ENCODE measurements at regions not wholly inside any gene's neighbourhood (a gene's known extent, or its start where the extent isn't known, plus 50 kb on each side); places are given as distances from the start of the nearest gene placed in this dataset.

DNA sequence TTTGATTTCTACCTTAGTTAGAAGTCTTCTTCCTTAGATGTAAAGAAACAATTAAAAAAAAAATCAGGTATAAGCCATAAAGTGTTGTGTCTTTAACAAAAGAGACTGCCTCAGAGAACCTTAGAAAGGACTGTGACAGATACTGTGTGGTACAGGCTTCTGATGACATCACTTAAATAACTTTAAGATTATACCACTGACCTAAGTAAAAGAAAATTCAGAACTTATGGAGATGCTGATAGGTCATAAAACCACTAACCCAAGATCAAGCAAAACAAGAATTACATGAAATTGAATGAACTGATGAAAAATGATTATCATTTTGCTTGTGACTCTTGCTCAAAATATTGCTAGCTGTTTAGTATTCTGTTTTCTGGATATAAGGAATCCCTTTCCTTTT, 220.8 kb downstream of the NRIP1 start:
- Histone ChIP-seq H3K79me2 (ENCODE audit: insufficient read depth, low read length) (no peaks in the 10 kb centered on the region), H3K9me2 (replicated peaks; ENCODE audit: low read depth, low read length) (no peaks in the 10 kb centered on the region), H3K9ac (ENCODE audit: low read depth, low read length, poor library complexity, severe bottlenecking) (no peak overlapping the region), H3K4me2 (ENCODE audit: low read depth, low read length, poor library complexity, severe bottlenecking) (no peak overlapping the region), H2AFZ (ENCODE audit: low read length) (no peak overlapping the region), H3K27me3 (ENCODE audit: insufficient read depth, low read length, poor library complexity, severe bottlenecking) (no peaks in the 10 kb centered on the region), H3F3A (ENCODE audit: low read depth) (no peaks in the 10 kb centered on the region), H4K20me1 (ENCODE audit: insufficient read depth, low read length, poor library complexity, severe bottlenecking) (no peaks in the 10 kb centered on the region), H3K36me3 (ENCODE audit: insufficient read depth, low read length) (no peaks in the 10 kb centered on the region), H3K4me1 (ENCODE audit: insufficient read depth, low read length, poor library complexity, severe bottlenecking) (peaks cover 3% of the 10 kb centered on the region), H3K9me3 (ENCODE audit: insufficient read depth, low read depth, low read length) (peaks cover 15% of the 10 kb centered on the region; the same call in 1 of the 2 replicates), H3K4me3 (ENCODE audit: low read length, poor library complexity, severe bottlenecking) (no peak overlapping the region)
- TF ChIP-seq, protein P1, sequence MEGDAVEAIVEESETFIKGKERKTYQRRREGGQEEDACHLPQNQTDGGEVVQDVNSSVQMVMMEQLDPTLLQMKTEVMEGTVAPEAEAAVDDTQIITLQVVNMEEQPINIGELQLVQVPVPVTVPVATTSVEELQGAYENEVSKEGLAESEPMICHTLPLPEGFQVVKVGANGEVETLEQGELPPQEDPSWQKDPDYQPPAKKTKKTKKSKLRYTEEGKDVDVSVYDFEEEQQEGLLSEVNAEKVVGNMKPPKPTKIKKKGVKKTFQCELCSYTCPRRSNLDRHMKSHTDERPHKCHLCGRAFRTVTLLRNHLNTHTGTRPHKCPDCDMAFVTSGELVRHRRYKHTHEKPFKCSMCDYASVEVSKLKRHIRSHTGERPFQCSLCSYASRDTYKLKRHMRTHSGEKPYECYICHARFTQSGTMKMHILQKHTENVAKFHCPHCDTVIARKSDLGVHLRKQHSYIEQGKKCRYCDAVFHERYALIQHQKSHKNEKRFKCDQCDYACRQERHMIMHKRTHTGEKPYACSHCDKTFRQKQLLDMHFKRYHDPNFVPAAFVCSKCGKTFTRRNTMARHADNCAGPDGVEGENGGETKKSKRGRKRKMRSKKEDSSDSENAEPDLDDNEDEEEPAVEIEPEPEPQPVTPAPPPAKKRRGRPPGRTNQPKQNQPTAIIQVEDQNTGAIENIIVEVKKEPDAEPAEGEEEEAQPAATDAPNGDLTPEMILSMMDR (conservative IDR thresholded peaks at IDR 0.05; ENCODE audit: low read length) = no peak
- no peak for TF ChIP-seq EZH2phosphoT487 (IDR thresholded peaks at IDR 0.05; ENCODE audit: borderline replicate concordance)

DNA sequence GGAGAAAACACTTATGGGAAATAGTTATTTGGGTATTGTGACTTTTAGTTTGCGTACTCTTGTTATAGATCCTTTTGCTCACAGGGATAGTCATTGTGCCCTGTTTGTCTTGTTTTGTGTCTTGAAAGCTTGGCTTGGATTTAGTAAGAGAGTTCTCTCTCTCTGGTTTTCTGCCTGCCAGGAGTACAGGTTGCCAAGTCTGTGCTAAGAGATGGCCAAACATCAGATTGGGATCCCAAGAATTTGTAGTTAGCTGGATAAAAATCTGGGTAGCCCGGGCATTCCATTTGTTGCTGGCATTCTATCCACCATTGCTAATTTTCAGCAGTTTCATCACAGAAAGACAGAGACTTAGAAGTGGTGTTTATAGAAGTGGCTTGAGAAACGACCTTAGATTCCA, 222.2 kb downstream of the NRIP1 start:
- no peak for TF ChIP-seq EZH2phosphoT487 (IDR thresholded peaks at IDR 0.05; ENCODE audit: borderline replicate concordance)
- TF ChIP-seq, protein P1 (conservative IDR thresholded peaks at IDR 0.05; ENCODE audit: low read length) = no peak
- H3K79me2 ChIP-seq (ENCODE audit: insufficient read depth, low read length) = no peaks in the 10 kb centered on the region
- no peak overlapping the region for H3K4me3 ChIP-seq (ENCODE audit: low read length, poor library complexity, severe bottlenecking)

DNA sequence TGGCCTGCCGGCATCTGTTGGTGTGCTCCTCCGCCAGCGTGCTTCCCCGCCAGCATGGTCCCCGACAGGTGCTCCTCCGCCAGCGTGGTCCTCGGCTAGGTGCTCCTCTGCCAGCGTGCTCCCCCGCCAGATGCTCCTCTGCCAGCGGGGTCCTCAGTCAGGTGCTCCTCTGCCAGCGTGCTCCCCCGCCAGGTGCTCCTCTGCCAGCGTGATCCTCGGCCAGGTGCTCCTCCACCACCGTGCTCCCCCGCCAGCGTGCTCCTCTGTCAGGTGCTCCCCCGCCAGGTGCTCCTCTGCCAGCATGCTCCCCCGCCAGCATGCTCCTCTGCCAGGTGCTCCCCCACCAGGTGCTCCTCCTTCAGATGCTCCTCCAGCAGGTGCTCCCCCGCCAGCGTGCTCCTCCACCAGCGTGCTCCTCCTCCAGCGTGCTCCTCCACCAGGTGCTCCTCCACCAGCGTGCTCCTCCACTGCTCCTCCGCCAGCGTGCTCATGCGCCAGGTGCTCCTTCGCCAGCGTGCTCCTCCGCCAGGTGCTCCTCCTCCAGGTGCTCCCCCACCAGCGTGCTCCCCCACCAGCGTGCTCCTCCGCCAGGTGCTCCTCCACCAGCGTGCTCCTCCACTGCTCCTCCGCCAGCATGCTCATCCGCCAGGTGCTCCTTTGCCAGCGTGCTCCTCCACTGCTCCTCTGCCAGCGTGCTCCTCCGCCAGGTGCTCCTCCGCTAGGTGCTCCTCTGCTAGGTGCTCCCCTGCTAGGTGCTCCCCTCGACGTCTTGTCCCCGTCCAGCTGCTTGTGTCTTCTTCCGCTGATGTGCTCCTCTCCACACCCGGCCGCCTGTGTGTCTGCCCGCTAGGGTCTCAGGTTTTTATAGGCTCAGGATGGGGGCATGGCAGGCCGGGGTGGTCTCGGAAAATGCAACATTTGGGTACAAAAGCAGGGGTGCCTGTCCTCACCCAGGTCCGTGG, 223.0 kb downstream of the NRIP1 start:
- Histone ChIP-seq H3K4me3 (ENCODE audit: low read length, poor library complexity, severe bottlenecking) (no peak overlapping the region), H3K27me3 (ENCODE audit: insufficient read depth, low read length, poor library complexity, severe bottlenecking) (no peaks in the 10 kb centered on the region), H3K36me3 (ENCODE audit: insufficient read depth, low read length) (no peaks in the 10 kb centered on the region), H3K4me2 (ENCODE audit: low read depth, low read length, poor library complexity, severe bottlenecking) (no peak overlapping the region), H3K9ac (ENCODE audit: low read depth, low read length, poor library complexity, severe bottlenecking) (no peak overlapping the region), H3F3A (ENCODE audit: low read depth) (no peaks in the 10 kb centered on the region), H3K9me3 (ENCODE audit: insufficient read depth, low read depth, low read length) (peaks cover 15% of the 10 kb centered on the region; the same call in 1 of the 2 replicates), H3K4me1 (ENCODE audit: insufficient read depth, low read length, poor library complexity, severe bottlenecking) (no peaks in the 10 kb centered on the region), H3K9me2 (replicated peaks; ENCODE audit: low read depth, low read length) (no peaks in the 10 kb centered on the region), H3K79me2 (ENCODE audit: insufficient read depth, low read length) (no peaks in the 10 kb centered on the region), H4K20me1 (ENCODE audit: insufficient read depth, low read length, poor library complexity, severe bottlenecking) (no peaks in the 10 kb centered on the region), H2AFZ (ENCODE audit: low read length) (no peak overlapping the region)
- no peak for TF ChIP-seq EZH2phosphoT487 (IDR thresholded peaks at IDR 0.05; ENCODE audit: borderline replicate concordance)
- TF ChIP-seq, protein P1 (conservative IDR thresholded peaks at IDR 0.05; ENCODE audit: low read length) = no peak

More for the DNA sequence above, 222.2 kb downstream of the NRIP1 start:
- Histone ChIP-seq H3K27me3 (ENCODE audit: insufficient read depth, low read length, poor library complexity, severe bottlenecking) (no peaks in the 10 kb centered on the region), H3K36me3 (ENCODE audit: insufficient read depth, low read length) (no peaks in the 10 kb centered on the region), H3K9me2 (replicated peaks; ENCODE audit: low read depth, low read length) (no peaks in the 10 kb centered on the region), H3K9me3 (ENCODE audit: insufficient read depth, low read depth, low read length) (peaks cover 15% of the 10 kb centered on the region; the same call in 1 of the 2 replicates), H3K4me1 (ENCODE audit: insufficient read depth, low read length, poor library complexity, severe bottlenecking) (no peaks in the 10 kb centered on the region), H3K4me2 (ENCODE audit: low read depth, low read length, poor library complexity, severe bottlenecking) (no peak overlapping the region), H3F3A (ENCODE audit: low read depth) (no peaks in the 10 kb centered on the region), H4K20me1 (ENCODE audit: insufficient read depth, low read length, poor library complexity, severe bottlenecking) (no peaks in the 10 kb centered on the region), H3K9ac (ENCODE audit: low read depth, low read length, poor library complexity, severe bottlenecking) (no peak overlapping the region), H2AFZ (ENCODE audit: low read length) (no peak overlapping the region)

Data from Loucy (cell line).